ENCODE measurements at regions not wholly inside any gene's neighbourhood (a gene's known extent, or its start where the extent isn't known, plus 50 kb on each side); places are given as distances from the start of the nearest gene placed in this dataset.

GRCh38 chr3:72116226-72116625, 331.3 kb upstream of the PROK2 start:
- no peak for TF ChIP-seq EZH2 (IDR thresholded peaks at IDR 0.05; ENCODE audit: borderline replicate concordance)
- no peak for TF ChIP-seq CTCF (IDR thresholded peaks at IDR 0.05; ENCODE audit: poor library complexity)
- TF ChIP-seq EZH2phosphoT487 (IDR thresholded peaks at IDR 0.05; ENCODE audit: low read depth, severe bottlenecking, unreplicated experiment) = no peak

Data from hepatocyte (in vitro differentiated cells).